ENCODE measurements at regions not wholly inside any gene's neighbourhood (a gene's known extent, or its start where the extent isn't known, plus 50 kb on each side); places are given as distances from the start of the nearest gene placed in this dataset.

- DNase-seq (ENCODE audit: low read depth), result no peak
- no peak overlapping the region for H3K4me3 ChIP-seq (ENCODE audit: low read depth, low read length)
- no peak for TF ChIP-seq CTCF (IDR thresholded peaks at IDR 0.05; ENCODE audit: low read depth, low read length, missing control alignments)
- in situ Hi-C loops (cut with HindIII; ENCODE audit: low sequenced_read_pairs), result no loop called here
Measured at GRCh38 chrX:78383594-78383993, 56.2 kb upstream of the CYSLTR1 start.

- no peak overlapping the region for H3K4me3 ChIP-seq (ENCODE audit: low read depth, low read length)
- TF ChIP-seq CTCF (IDR thresholded peaks at IDR 0.05; ENCODE audit: low read depth, low read length, missing control alignments), result no peak
- in situ Hi-C loops (cut with HindIII; ENCODE audit: low sequenced_read_pairs), result no loop called here
- DNase-seq (ENCODE audit: low read depth), result no peak
Measured at GRCh38 chrX:78378476-78379115, 51.2 kb upstream of the CYSLTR1 start.

Data from astrocyte of the cerebellum (primary cell).